Panc1 (cell line): ENCODE measurements at regions not wholly inside any gene's neighbourhood (a gene's known extent, or its start where the extent isn't known, plus 50 kb on each side); places are given as distances from the start of the nearest gene placed in this dataset.

ENCODE experiments used
- ATAC-seq: fragments of 200-7000 bp; cut with Tn5 transposase; 2 replicates; pipeline ENCODE4 v1.9.1; 2020; ENCODE audit warnings: mild to moderate bottlenecking, moderate library complexity
- BruUV-seq: library from RNA; stranded (reverse); fragments of 400-500 nt; replicated peaks from 2 replicates; lab custom pipeline; 2021; lab: Mats Ljungman, UMichigan
- CTCF ChIA-PET: fragments of 300-600 bp; sonication (Branson Sonifier 250); formaldehyde crosslinking; loops from one replicate; lab custom pipeline; 2022; ENCODE audit warnings: antibody characterized with exemption; lab: Charles Lee
- POLR2A ChIA-PET: fragments of 300-600 bp; sonication (Branson Sonifier 250); formaldehyde crosslinking; loops from one replicate; lab custom pipeline; 2022; ENCODE audit warnings: antibody characterized with exemption; lab: Charles Lee
- DNase-seq: peaks from one replicate; pipeline ENCODE4 v3.0.0-alpha.2; 2010; ENCODE audit warnings: low read depth, low spot score
- H3K27ac ChIP-seq: 2 replicates; pipeline ENCODE4 v1.5.1; 2011; ENCODE audit warnings: mild to moderate bottlenecking, low read length, inconsistent platforms
- H3K27me3 ChIP-seq: fragments of 200-500 bp; sonication (Bioruptor generic); 2 replicates; pipeline ENCODE4 v1.6.0; 2014; ENCODE audit warnings: low read length, inconsistent platforms; ENCODE audit not compliant: control insufficient read depth, insufficient read depth
- H3K36me3 ChIP-seq: fragments of 200-500 bp; sonication (Bioruptor generic); 2 replicates; pipeline ENCODE4 v1.5.1; 2014; ENCODE audit warnings: inconsistent platforms, mild to moderate bottlenecking, low read length, moderate library complexity; ENCODE audit not compliant: control insufficient read depth, insufficient read depth
- H3K4me1 ChIP-seq: 2 replicates; pipeline ENCODE4 v1.5.1; 2011; ENCODE audit warnings: inconsistent platforms, mild to moderate bottlenecking, low read length, moderate library complexity; ENCODE audit not compliant: control insufficient read depth, insufficient read depth
- H3K4me3 ChIP-seq, 2 experiments: 2 replicates each; pipeline ENCODE4 v1.5.1; 2011 to 2012; ENCODE audit warnings: low read depth in 2 of 2, low read length in 2 of 2, mild to moderate bottlenecking in 2 of 2, inconsistent platforms in 1 of 2, moderate library complexity in 1 of 2
- H3K9me3 ChIP-seq: fragments of 200-500 bp; sonication (Bioruptor generic); 2 replicates; pipeline ENCODE4 v1.5.1; 2014; ENCODE audit warnings: low read depth, mild to moderate bottlenecking, inconsistent platforms, low read length, moderate library complexity; ENCODE audit not compliant: control insufficient read depth, insufficient read depth
- CTCF ChIP-seq: fragments of 450-650 bp; IDR thresholded peaks from 2 replicates; pipeline ENCODE4 v1.5.1; 2017; ENCODE audit warnings: mild to moderate bottlenecking
- POLR2AphosphoS5 ChIP-seq: IDR thresholded peaks from 2 replicates; pipeline ENCODE4 v1.6.1; 2012; ENCODE audit warnings: mild to moderate bottlenecking, low read depth, low read length, moderate library complexity
- REST ChIP-seq, 2 experiments: IDR thresholded peaks; 2 replicates each; pipeline ENCODE4 v1.6.1; 2011 to 2012; ENCODE audit warnings: low read depth in 2 of 2, control low read depth in 1 of 2, low read length in 1 of 2, mild to moderate bottlenecking in 1 of 2, moderate library complexity in 1 of 2; ENCODE audit not compliant: insufficient read depth in 1 of 2
- SIN3A ChIP-seq: IDR thresholded peaks from 2 replicates; pipeline ENCODE4 v1.6.1; 2012; ENCODE audit warnings: low read depth, mild to moderate bottlenecking, low read length, moderate library complexity, borderline replicate concordance; ENCODE audit not compliant: insufficient read depth
- TCF7L2 ChIP-seq: IDR thresholded peaks from 2 replicates; pipeline ENCODE4 v1.6.1; 2011; ENCODE audit warnings: mild to moderate bottlenecking, low read depth, low read length, inconsistent platforms
- in situ Hi-C: cut with HindIII; loops from 2 replicates; pipeline ENCODE4 v1.10.0; 2016; ENCODE audit warnings: low sequenced_read_pairs, low pct_unique_long_range_greater_than_20kb
- intact Hi-C: fragments of 100-400 bp; cut with micrococcal nuclease; formaldehyde crosslinking; loops from one replicate; pipeline ENCODE4 v1.10.0; 2022; ENCODE audit not compliant: unreplicated experiment

GRCh38 chr1:168786476-168787330, 57.7 kb upstream of the DPT start:
- no peaks in the 10 kb centered on the region for H3K4me1 ChIP-seq
- in situ Hi-C loops, result no loop called here
- no peak overlapping the region for H3K4me3 ChIP-seq
- POLR2A ChIA-PET, result no interaction called here
- no TSS peak for BruUV-seq
- no peaks in the 10 kb centered on the region for H3K36me3 ChIP-seq
- intact Hi-C loops, result no loop called here
- no peak for ATAC-seq
- no peak overlapping the region for H3K27ac ChIP-seq
- no peaks in the 10 kb centered on the region for H3K27me3 ChIP-seq
- H3K9me3 ChIP-seq, result no peaks in the 10 kb centered on the region
- CTCF ChIA-PET, result no interaction called here
- TF ChIP-seq REST (IDR thresholded peaks at IDR 0.05; ENCODE audit: insufficient read depth in 1 of 2, low read depth in 2 of 2, low read length in 1 of 2) (no peak), TCF7L2 (no peak), SIN3A (no peak)
- DNase-seq, result no peak

- BruUV-seq, result no TSS peak
- POLR2A ChIA-PET, result no interaction called here
- Histone ChIP-seq H3K9me3 (no peaks in the 10 kb centered on the region), H3K36me3 (no peaks in the 10 kb centered on the region), H3K27me3 (no peaks in the 10 kb centered on the region), H3K4me1 (no peaks in the 10 kb centered on the region), H3K27ac (no peak overlapping the region), H3K4me3 (no peak overlapping the region)
- TF ChIP-seq TCF7L2 (no peak), REST (IDR thresholded peaks at IDR 0.05; ENCODE audit: insufficient read depth in 1 of 2, low read depth in 2 of 2, low read length in 1 of 2) (no peak), SIN3A (no peak), POLR2AphosphoS5 (no peak), CTCF (no peak)
- DNase-seq (no peak), ATAC-seq (no peak)
- intact Hi-C loops, result no loop called here
- in situ Hi-C loops, result no loop called here
- CTCF ChIA-PET, result no interaction called here
Observed at GRCh38 chr1:168788258-168788657, 59.3 kb upstream of the DPT start.
